Ovary (tissue), 3 donors: ENCODE measurements at regions not wholly inside any gene's neighbourhood (a gene's known extent, or its start where the extent isn't known, plus 50 kb on each side); places are given as distances from the start of the nearest gene placed in this dataset.
"Not testable (repeated sequence)": the region's sequence is repeated elsewhere in the genome, so short reads cannot be mapped to it uniquely, and the experiment has no call there.

Experiments
- EP300 ChIP-seq: sonication (generic); formaldehyde crosslinking; IDR thresholded peaks from one replicate; pipeline ENCODE4 v1.6.1; 2017; ENCODE audit warnings: antibody characterized with exemption
- POLR2A ChIP-seq: fragments of 450-650 bp; IDR thresholded peaks from one replicate; pipeline ENCODE4 v1.6.1; 2017; ENCODE audit warnings: antibody characterized with exemption, mild to moderate bottlenecking, moderate library complexity
- TF ChIP-seq, protein P1 (sequence below), 3 donors: fragments of 450-650 bp in 2 of 3; fragments of 200-600 bp in 1 of 3; IDR thresholded peaks; one replicate each; pipeline versions ENCODE4 v1.5.1 to v1.8.0; 2016 to 2022; ENCODE audit warnings: antibody characterized with exemption in 3 of 3, mild to moderate bottlenecking in 1 of 3
- donor health status: DM: no; HTN: no; CAD: no.

DNA sequence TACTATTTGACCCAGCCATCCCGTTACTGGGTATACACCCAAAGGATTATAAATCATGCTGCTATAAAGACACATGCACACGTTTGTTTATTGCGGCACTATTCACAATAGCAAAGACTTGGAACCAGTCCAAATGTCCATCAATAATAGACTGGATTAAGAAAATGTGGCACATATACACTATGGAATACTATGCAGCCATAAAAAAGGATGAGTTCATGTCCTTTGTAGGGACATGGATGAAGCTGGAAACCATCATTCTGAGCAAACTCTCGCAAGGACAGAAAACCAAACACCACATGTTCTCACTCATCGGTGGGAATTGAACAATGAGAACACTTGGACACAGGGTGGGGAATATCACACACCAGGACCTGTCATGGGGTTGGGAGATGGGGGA, 56.7 kb upstream of the SELENOP start:
- TF ChIP-seq, protein P1, sequence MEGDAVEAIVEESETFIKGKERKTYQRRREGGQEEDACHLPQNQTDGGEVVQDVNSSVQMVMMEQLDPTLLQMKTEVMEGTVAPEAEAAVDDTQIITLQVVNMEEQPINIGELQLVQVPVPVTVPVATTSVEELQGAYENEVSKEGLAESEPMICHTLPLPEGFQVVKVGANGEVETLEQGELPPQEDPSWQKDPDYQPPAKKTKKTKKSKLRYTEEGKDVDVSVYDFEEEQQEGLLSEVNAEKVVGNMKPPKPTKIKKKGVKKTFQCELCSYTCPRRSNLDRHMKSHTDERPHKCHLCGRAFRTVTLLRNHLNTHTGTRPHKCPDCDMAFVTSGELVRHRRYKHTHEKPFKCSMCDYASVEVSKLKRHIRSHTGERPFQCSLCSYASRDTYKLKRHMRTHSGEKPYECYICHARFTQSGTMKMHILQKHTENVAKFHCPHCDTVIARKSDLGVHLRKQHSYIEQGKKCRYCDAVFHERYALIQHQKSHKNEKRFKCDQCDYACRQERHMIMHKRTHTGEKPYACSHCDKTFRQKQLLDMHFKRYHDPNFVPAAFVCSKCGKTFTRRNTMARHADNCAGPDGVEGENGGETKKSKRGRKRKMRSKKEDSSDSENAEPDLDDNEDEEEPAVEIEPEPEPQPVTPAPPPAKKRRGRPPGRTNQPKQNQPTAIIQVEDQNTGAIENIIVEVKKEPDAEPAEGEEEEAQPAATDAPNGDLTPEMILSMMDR (IDR thresholded peaks at IDR 0.05), result not testable (repeated sequence)
- not testable (repeated sequence) for TF ChIP-seq POLR2A, EP300
